ENCODE measurements at regions not wholly inside any gene's neighbourhood (a gene's known extent, or its start where the extent isn't known, plus 50 kb on each side); places are given as distances from the start of the nearest gene placed in this dataset.

- DNase-seq (ENCODE audit: low read depth, low spot score) (no peak), ATAC-seq (no peak), FAIRE-seq (no peak)
- H2AFZ ChIP-seq (ENCODE audit: control insufficient read depth, low read depth, low read length), result no peak overlapping the region
- H3K36me3 ChIP-seq (ENCODE audit: control insufficient read depth in 2 of 2, insufficient read depth in 2 of 2, low read length in 1 of 2), result no peaks in the 10 kb centered on the region
- H3K27me3 ChIP-seq (replicated peaks in 1 of 2; ENCODE audit: control insufficient read depth in 2 of 2, insufficient read depth in 2 of 2, low read length in 1 of 2), result no peaks in the 10 kb centered on the region
- intact Hi-C loops (cut with micrococcal nuclease; ENCODE audit: unreplicated experiment), result no loop called here
- CTCF ChIA-PET, result no interaction called here
- H3K4me1 ChIP-seq (ENCODE audit: control insufficient read depth, insufficient read depth, low read length), result no peaks in the 10 kb centered on the region
- no peaks in the 10 kb centered on the region for H3K79me2 ChIP-seq (ENCODE audit: control insufficient read depth, insufficient read depth, low read length)
- no peaks in the 10 kb centered on the region for H3K9me3 ChIP-seq (replicated peaks; ENCODE audit: control insufficient read depth, insufficient read depth, low read length)
- H3K9ac ChIP-seq (ENCODE audit: control insufficient read depth, insufficient read depth, low read length), result no peak overlapping the region
- TF ChIP-seq TARDBP (IDR thresholded peaks at IDR 0.05; ENCODE audit: borderline replicate concordance) (no peak), FOXM1 (IDR thresholded peaks at IDR 0.05; ENCODE audit: low read depth, low read length) (no peak), ZNF217 (IDR thresholded peaks at IDR 0.05) (no peak), ZNF384 (IDR thresholded peaks at IDR 0.05; ENCODE audit: borderline replicate concordance, low read depth, low read length) (no peak), SMAD5 (IDR thresholded peaks at IDR 0.05; ENCODE audit: low read depth) (no peak)
- no TSS peak for BruUV-seq (replicated peaks)
- H4K20me1 ChIP-seq (ENCODE audit: control insufficient read depth, insufficient read depth), result no peaks in the 10 kb centered on the region
- H3K4me3 ChIP-seq, result no peak overlapping the region
- POLR2A ChIA-PET, result no interaction called here
- in situ Hi-C loops (cut with MboI), result no loop called here
- H3K27ac ChIP-seq (ENCODE audit: control insufficient read depth, insufficient read depth), result no peak overlapping the region
- H3K4me2 ChIP-seq (ENCODE audit: control insufficient read depth, insufficient read depth), result no peak overlapping the region
- RAD21 ChIA-PET (ENCODE audit: unreplicated experiment), result no interaction called here
- SMC1A ChIA-PET (ENCODE audit: uncharacterized antibody, unreplicated experiment), result interaction anchor here (1.0 kb wide), 1 partner anchor 13 kb away, joined by 3 read pairs; no protein-coding TSS in a partner anchor
Observed at GRCh38 chr12:63023926-63024325, 89.0 kb upstream of the PPM1H start.

GRCh38 chr12:63021116-63021515 is 86.2 kb upstream of the PPM1H start:
- Histone ChIP-seq H3K4me2 (ENCODE audit: control insufficient read depth, insufficient read depth) (no peak overlapping the region), H3K36me3 (ENCODE audit: control insufficient read depth in 2 of 2, insufficient read depth in 2 of 2, low read length in 1 of 2) (no peaks in the 10 kb centered on the region), H4K20me1 (ENCODE audit: control insufficient read depth, insufficient read depth) (no peaks in the 10 kb centered on the region), H3K27me3 (replicated peaks in 1 of 2; ENCODE audit: control insufficient read depth in 2 of 2, insufficient read depth in 2 of 2, low read length in 1 of 2) (no peaks in the 10 kb centered on the region), H3K9me3 (replicated peaks; ENCODE audit: control insufficient read depth, insufficient read depth, low read length) (no peaks in the 10 kb centered on the region), H3K4me3 (no peak overlapping the region), H3K9ac (ENCODE audit: control insufficient read depth, insufficient read depth, low read length) (no peak overlapping the region), H3K4me1 (ENCODE audit: control insufficient read depth, insufficient read depth, low read length) (no peaks in the 10 kb centered on the region), H3K79me2 (ENCODE audit: control insufficient read depth, insufficient read depth, low read length) (no peaks in the 10 kb centered on the region), H3K27ac (ENCODE audit: control insufficient read depth, insufficient read depth) (no peak overlapping the region), H2AFZ (ENCODE audit: control insufficient read depth, low read depth, low read length) (no peak overlapping the region)
- POLR2A ChIA-PET, result no interaction called here
- WGBS (ENCODE audit: insufficient coverage, insufficient replicate concordance, low lambda C conversion rate, missing lambda C conversion rate), result 0% methylated on average over 6 of the region's 6 CpGs
- SMC1A ChIA-PET (ENCODE audit: uncharacterized antibody, unreplicated experiment), result interaction anchor here (1.0 kb wide), 2 partner anchors 8 to 13 kb away, joined by 3 read pairs; no protein-coding TSS in a partner anchor
- intact Hi-C loops (cut with micrococcal nuclease; ENCODE audit: unreplicated experiment), result no loop called here
- RAD21 ChIA-PET (ENCODE audit: unreplicated experiment), result no interaction called here
- in situ Hi-C loops (cut with MboI), result no loop called here
- ATAC-seq, result no peak
- no peak for DNase-seq (ENCODE audit: low read depth, low spot score)
- TF ChIP-seq RAD51 (IDR thresholded peaks at IDR 0.05), result no peak
- peak; percentile 42 for TF ChIP-seq MEF2B (IDR thresholded peaks at IDR 0.05; ENCODE audit: partially characterized antibody, poor library complexity, severe bottlenecking)
- no peak for FAIRE-seq
- CTCF ChIA-PET, result no interaction called here
- no TSS peak for BruUV-seq (replicated peaks)
